Spleen (tissue), 7 donors: ENCODE measurements at regions not wholly inside any gene's neighbourhood (a gene's known extent, or its start where the extent isn't known, plus 50 kb on each side); places are given as distances from the start of the nearest gene placed in this dataset.

ENCODE experiments used
- POLR2A ChIP-seq, 3 donors: fragments of 450-650 bp; IDR thresholded peaks; one replicate each; pipeline ENCODE4 v1.5.1; 2017; ENCODE audit warnings: antibody characterized with exemption in 3 of 3, mild to moderate bottlenecking in 1 of 3
- POLR2AphosphoS5 ChIP-seq, 3 donors: sonication (generic); formaldehyde crosslinking; IDR thresholded peaks; one replicate each; pipeline ENCODE4 v1.5.1; 2017; ENCODE audit warnings: antibody characterized with exemption in 3 of 3
- TF ChIP-seq, protein P1 (sequence below), 11 experiments: fragments of 200-600 bp in 7 of 11; fragments of 450-650 bp in 4 of 11; sonication (generic) in 4 of 11; IDR thresholded peaks in 8 of 11; conservative IDR thresholded peaks in 3 of 11; 1 replicate in 7 of 11; 2 replicates in 4 of 11; pipeline versions ENCODE4 v1.4.0 to v1.8.0; 2016 to 2021; ENCODE audit warnings: antibody characterized with exemption in 11 of 11, inconsistent platforms in 4 of 11, mild to moderate bottlenecking in 1 of 11
- donor health status: DM: no; HTN: no; CAD: no; lungs with moderate emphysema.
- donor health status: DM: no; HTN: no; CAD: no.
- donor health status: DM: no; HTN: no; CAD: no.

DNA sequence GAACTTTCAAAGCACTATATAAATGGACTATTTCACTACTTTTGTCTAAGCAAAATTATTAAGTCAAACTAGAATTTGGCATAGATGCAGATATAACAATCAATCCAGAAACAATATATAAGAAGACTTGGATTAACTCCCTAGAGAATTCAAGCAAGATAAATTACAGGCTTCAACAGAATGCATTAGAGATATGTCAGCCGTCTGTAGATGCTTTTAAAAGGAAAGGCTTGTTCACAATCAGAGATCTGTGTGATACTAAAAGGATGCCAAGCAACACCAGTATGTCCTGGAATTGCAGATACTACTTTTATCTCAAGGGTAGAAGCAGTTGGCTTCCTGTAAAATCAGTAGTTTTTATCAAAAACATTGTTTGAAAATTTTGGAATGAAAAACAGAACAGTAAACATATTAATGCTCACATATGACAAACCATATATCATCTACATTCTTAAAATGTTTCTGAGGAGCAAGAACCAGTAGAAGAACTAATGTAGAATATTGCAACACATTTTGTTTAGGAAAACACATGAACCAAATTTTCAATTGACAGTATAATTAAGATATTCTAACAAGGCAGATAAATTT, 947.9 kb upstream of the LRRN3 start:
- TF ChIP-seq, protein P1, sequence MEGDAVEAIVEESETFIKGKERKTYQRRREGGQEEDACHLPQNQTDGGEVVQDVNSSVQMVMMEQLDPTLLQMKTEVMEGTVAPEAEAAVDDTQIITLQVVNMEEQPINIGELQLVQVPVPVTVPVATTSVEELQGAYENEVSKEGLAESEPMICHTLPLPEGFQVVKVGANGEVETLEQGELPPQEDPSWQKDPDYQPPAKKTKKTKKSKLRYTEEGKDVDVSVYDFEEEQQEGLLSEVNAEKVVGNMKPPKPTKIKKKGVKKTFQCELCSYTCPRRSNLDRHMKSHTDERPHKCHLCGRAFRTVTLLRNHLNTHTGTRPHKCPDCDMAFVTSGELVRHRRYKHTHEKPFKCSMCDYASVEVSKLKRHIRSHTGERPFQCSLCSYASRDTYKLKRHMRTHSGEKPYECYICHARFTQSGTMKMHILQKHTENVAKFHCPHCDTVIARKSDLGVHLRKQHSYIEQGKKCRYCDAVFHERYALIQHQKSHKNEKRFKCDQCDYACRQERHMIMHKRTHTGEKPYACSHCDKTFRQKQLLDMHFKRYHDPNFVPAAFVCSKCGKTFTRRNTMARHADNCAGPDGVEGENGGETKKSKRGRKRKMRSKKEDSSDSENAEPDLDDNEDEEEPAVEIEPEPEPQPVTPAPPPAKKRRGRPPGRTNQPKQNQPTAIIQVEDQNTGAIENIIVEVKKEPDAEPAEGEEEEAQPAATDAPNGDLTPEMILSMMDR (IDR thresholded peaks at IDR 0.05 in 8 of 11, conservative IDR thresholded peaks at IDR 0.05 in 3 of 11) = no peak
- TF ChIP-seq POLR2AphosphoS5 (IDR thresholded peaks at IDR 0.05) = no peak
- no peak for TF ChIP-seq POLR2A (IDR thresholded peaks at IDR 0.05)
